HCT116 (cell line): ENCODE measurements at regions not wholly inside any gene's neighbourhood (a gene's known extent, or its start where the extent isn't known, plus 50 kb on each side); places are given as distances from the start of the nearest gene placed in this dataset.

Source experiments
- ATAC-seq: fragments of 200-7000 bp; cut with Tn5 transposase; 2 replicates; pipeline ENCODE4 v1.9.1; 2020; ENCODE audit warnings: mild to moderate bottlenecking, moderate library complexity
- BruUV-seq: library from RNA; stranded (reverse); fragments of 400-500 nt; replicated peaks from 2 replicates; lab custom pipeline; 2021; lab: Mats Ljungman, UMichigan
- CTCF ChIA-PET: fragments of 300-600 bp; sonication (Branson Sonifier 250); formaldehyde crosslinking; loops from one replicate; lab custom pipeline; 2021; ENCODE audit warnings: antibody characterized with exemption; lab: Charles Lee
- POLR2A ChIA-PET: fragments of 300-600, 350-600 bp; sonication (Branson Sonifier 250); formaldehyde crosslinking; loops from one replicate; lab custom pipeline; 2021; ENCODE audit warnings: antibody characterized with exemption; lab: Charles Lee
- RAD21 ChIA-PET, 2 experiments: fragments of 300-600 bp; sonication (Branson Sonifier 250); formaldehyde crosslinking; loops; one replicate each; lab custom pipeline; 2023; ENCODE audit warnings: low total read pairs in 2 of 2; ENCODE audit not compliant: uncharacterized antibody in 2 of 2, unreplicated experiment in 2 of 2, low non-redundant PET in 1 of 2; lab: Charles Lee
- DNase-seq: peaks from one replicate; pipeline ENCODE4 v3.0.0-alpha.2; 2010; ENCODE audit warnings: low read depth, low spot score
- H2AFZ ChIP-seq: fragments of 200-600 bp; shearing (Covaris generic), sonication (generic); 2 replicates; pipeline ENCODE4 v1.6.1; 2017; ENCODE audit warnings: low read depth, mixed run types, mixed read lengths, antibody characterized with exemption, low read length; ENCODE audit not compliant: poor library complexity, severe bottlenecking
- H3K27ac ChIP-seq: 2 replicates; pipeline ENCODE4 v1.5.1; 2012; ENCODE audit warnings: low read depth, low read length
- H3K27me3 ChIP-seq: fragments of 200-600 bp; sonication (generic); 2 replicates; pipeline ENCODE4 v1.6.1; 2016; ENCODE audit warnings: mixed run types, low read length, mixed read lengths; ENCODE audit not compliant: insufficient read depth
- H3K36me3 ChIP-seq, 2 experiments: fragments of 200-500 bp in 1 of 2; fragments of 200-600 bp in 1 of 2; sonication (Bioruptor generic) in 1 of 2; sonication (generic) in 1 of 2; 2 replicates each; pipeline versions ENCODE4 v1.5.1 to v1.6.1; 2014 to 2016; ENCODE audit warnings: low read length in 2 of 2, inconsistent platforms in 1 of 2, mixed read lengths in 1 of 2, mixed run types in 1 of 2; ENCODE audit not compliant: insufficient read depth in 2 of 2, control insufficient read depth in 1 of 2
- H3K4me1 ChIP-seq, 2 experiments: fragments of 200-600 bp in 1 of 2; sonication (generic) in 1 of 2; 2 replicates each; pipeline versions ENCODE4 v1.5.1 to v1.6.1; 2012 to 2017; ENCODE audit warnings: low read length in 2 of 2, inconsistent platforms in 1 of 2, mild to moderate bottlenecking in 1 of 2, mixed read lengths in 1 of 2, mixed run types in 1 of 2, moderate library complexity in 1 of 2; ENCODE audit not compliant: insufficient read depth in 2 of 2, control insufficient read depth in 1 of 2
- H3K4me2 ChIP-seq: fragments of 200-600 bp; sonication (generic); 2 replicates; pipeline ENCODE4 v1.6.1; 2017; ENCODE audit warnings: mixed run types, low read length, mixed read lengths
- H3K4me3 ChIP-seq, 2 experiments: fragments of 200-600 bp in 1 of 2; sonication (generic) in 1 of 2; replicated peaks in 1 of 2; 2 replicates each; pipeline ENCODE4 v1.5.1; 2011 to 2016; ENCODE audit warnings: low read length in 2 of 2, control low read depth in 1 of 2, low read depth in 1 of 2, mild to moderate bottlenecking in 1 of 2, mixed read lengths in 1 of 2, mixed run types in 1 of 2
- H3K79me2 ChIP-seq: fragments of 200-600 bp; sonication (generic); 2 replicates; pipeline ENCODE4 v1.6.1; 2017; ENCODE audit warnings: mild to moderate bottlenecking, mixed run types, low read length, moderate library complexity, mixed read lengths; ENCODE audit not compliant: insufficient read depth
- H3K9ac ChIP-seq: fragments of 200-600 bp; sonication (generic); 2 replicates; pipeline ENCODE4 v1.6.1; 2016; ENCODE audit warnings: low read length, mixed read lengths
- H3K9me2 ChIP-seq: fragments of 200-600 bp; sonication (generic), shearing (Covaris generic); 2 replicates; pipeline ENCODE4 v1.6.1; 2017; ENCODE audit warnings: mixed run types, mild to moderate bottlenecking, moderate library complexity; ENCODE audit not compliant: insufficient read depth
- H3K9me3 ChIP-seq, 2 experiments: fragments of 200-500 bp in 1 of 2; fragments of 200-600 bp in 1 of 2; sonication (Bioruptor generic) in 1 of 2; sonication (generic) in 1 of 2; 2 replicates each; pipeline ENCODE4 v1.6.1; 2014 to 2017; ENCODE audit warnings: low read length in 2 of 2, mixed read lengths in 2 of 2, inconsistent platforms in 1 of 2, low read depth in 1 of 2, mild to moderate bottlenecking in 1 of 2, mixed run types in 1 of 2, moderate library complexity in 1 of 2; ENCODE audit not compliant: control insufficient read depth in 1 of 2, insufficient read depth in 1 of 2
- H4K20me1 ChIP-seq: fragments of 200-600 bp; sonication (generic), shearing (Covaris generic); 2 replicates; pipeline ENCODE4 v1.6.1; 2017; ENCODE audit warnings: mixed run types, mild to moderate bottlenecking, moderate library complexity; ENCODE audit not compliant: insufficient read depth
- CBX3 ChIP-seq: IDR thresholded peaks from 2 replicates; pipeline ENCODE4 v1.6.1; 2012; ENCODE audit warnings: low read depth
- CEBPB ChIP-seq: IDR thresholded peaks from 2 replicates; pipeline ENCODE4 v1.6.1; 2012; ENCODE audit warnings: low read depth
- ELF1 ChIP-seq: IDR thresholded peaks from 2 replicates; pipeline ENCODE4 v1.6.1; 2012; ENCODE audit warnings: low read depth, borderline replicate concordance
- EZH2 ChIP-seq: fragments of 200-600 bp; sonication (generic); IDR thresholded peaks from 2 replicates; pipeline ENCODE4 v1.6.1; 2017; ENCODE audit warnings: antibody characterized with exemption, mixed run types
- EZH2phosphoT487 ChIP-seq: fragments of 200-600 bp; IDR thresholded peaks from 2 replicates; pipeline ENCODE4 v1.6.1; 2018; ENCODE audit warnings: antibody characterized with exemption, borderline replicate concordance
- JUND ChIP-seq: IDR thresholded peaks from 2 replicates; pipeline ENCODE4 v1.6.1; 2012
- POLR2AphosphoS5 ChIP-seq: IDR thresholded peaks from 2 replicates; pipeline ENCODE4 v1.6.1; 2011; ENCODE audit warnings: mild to moderate bottlenecking, low read depth, low read length, moderate library complexity
- SIN3A ChIP-seq: IDR thresholded peaks from 2 replicates; pipeline ENCODE4 v1.6.1; 2012; ENCODE audit warnings: low read depth
- YY1 ChIP-seq: IDR thresholded peaks from 2 replicates; pipeline ENCODE4 v1.6.1; 2011; ENCODE audit warnings: low read length, low read depth, moderate library complexity, mild to moderate bottlenecking; ENCODE audit not compliant: insufficient replicate concordance; ENCODE audit errors: extremely low read depth
- ZNF274 ChIP-seq: fragments of 200-500 bp; sonication (Bioruptor generic); IDR thresholded peaks from 2 replicates; pipeline ENCODE4 v1.6.1; 2014; ENCODE audit warnings: mild to moderate bottlenecking, low read depth, low read length, inconsistent platforms
- intact Hi-C: fragments of 100-400 bp; cut with micrococcal nuclease; formaldehyde crosslinking; loops from 2 replicates; pipeline ENCODE4 v1.10.0; 2022
- TF ChIP-seq, protein P1 (sequence below): IDR thresholded peaks from 2 replicates; pipeline ENCODE4 v1.6.1; 2012
- TF ChIP-seq, protein P2 (sequence below): IDR thresholded peaks from 2 replicates; pipeline ENCODE4 v1.6.1; 2011; ENCODE audit warnings: mild to moderate bottlenecking, low read length, moderate library complexity; ENCODE audit not compliant: insufficient replicate concordance; ENCODE audit errors: extremely low read depth

DNA sequence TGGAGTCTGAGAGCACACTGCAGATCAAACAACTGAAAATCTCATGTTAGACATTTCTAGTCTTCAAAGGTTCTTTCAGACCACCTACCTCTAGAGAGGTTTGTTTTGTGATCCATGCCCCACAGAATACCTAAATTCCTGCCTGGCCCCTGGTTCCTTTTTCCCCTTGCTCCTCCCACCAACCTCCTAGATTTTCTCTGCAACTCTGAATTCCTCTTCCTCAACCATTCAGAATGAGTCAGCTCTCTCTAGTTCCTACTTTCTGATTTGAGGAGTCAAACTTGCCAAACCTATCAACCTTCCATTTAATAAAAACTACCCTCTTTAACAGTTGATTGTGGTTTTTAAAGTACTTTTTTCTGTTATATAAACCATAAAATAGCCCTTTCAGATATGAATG lies 83.2 kb upstream of the ZNF462 start:
- no peaks in the 10 kb centered on the region for H3K9me2 ChIP-seq
- H3K4me3 ChIP-seq = no peak overlapping the region
- ChIA-PET CTCF (no interaction called here), RAD21 (no interaction called here), POLR2A (no interaction called here)
- no peak overlapping the region for H2AFZ ChIP-seq
- no peak overlapping the region for H3K9ac ChIP-seq
- no peak for ATAC-seq
- H3K4me2 ChIP-seq = no peak overlapping the region
- H4K20me1 ChIP-seq = no peaks in the 10 kb centered on the region
- no peaks in the 10 kb centered on the region for H3K27me3 ChIP-seq
- intact Hi-C loops = no loop called here
- H3K79me2 ChIP-seq = no peaks in the 10 kb centered on the region
- no peaks in the 10 kb centered on the region for H3K36me3 ChIP-seq
- no peaks in the 10 kb centered on the region for H3K4me1 ChIP-seq
- no TSS peak for BruUV-seq
- no peaks in the 10 kb centered on the region for H3K9me3 ChIP-seq
- H3K27ac ChIP-seq = no peak overlapping the region
- no peak for DNase-seq
- TF ChIP-seq EZH2phosphoT487 = no peak
- TF ChIP-seq, protein P1, sequence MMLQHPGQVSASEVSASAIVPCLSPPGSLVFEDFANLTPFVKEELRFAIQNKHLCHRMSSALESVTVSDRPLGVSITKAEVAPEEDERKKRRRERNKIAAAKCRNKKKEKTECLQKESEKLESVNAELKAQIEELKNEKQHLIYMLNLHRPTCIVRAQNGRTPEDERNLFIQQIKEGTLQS = no peak
- TF ChIP-seq, protein P2, sequence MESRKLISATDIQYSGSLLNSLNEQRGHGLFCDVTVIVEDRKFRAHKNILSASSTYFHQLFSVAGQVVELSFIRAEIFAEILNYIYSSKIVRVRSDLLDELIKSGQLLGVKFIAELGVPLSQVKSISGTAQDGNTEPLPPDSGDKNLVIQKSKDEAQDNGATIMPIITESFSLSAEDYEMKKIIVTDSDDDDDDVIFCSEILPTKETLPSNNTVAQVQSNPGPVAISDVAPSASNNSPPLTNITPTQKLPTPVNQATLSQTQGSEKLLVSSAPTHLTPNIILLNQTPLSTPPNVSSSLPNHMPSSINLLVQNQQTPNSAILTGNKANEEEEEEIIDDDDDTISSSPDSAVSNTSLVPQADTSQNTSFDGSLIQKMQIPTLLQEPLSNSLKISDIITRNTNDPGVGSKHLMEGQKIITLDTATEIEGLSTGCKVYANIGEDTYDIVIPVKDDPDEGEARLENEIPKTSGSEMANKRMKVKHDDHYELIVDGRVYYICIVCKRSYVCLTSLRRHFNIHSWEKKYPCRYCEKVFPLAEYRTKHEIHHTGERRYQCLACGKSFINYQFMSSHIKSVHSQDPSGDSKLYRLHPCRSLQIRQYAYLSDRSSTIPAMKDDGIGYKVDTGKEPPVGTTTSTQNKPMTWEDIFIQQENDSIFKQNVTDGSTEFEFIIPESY = no peak
- TF ChIP-seq SIN3A = no peak
- no peak for TF ChIP-seq JUND
- no peak for TF ChIP-seq CEBPB
- TF ChIP-seq ZNF274 = no peak
- TF ChIP-seq YY1 = no peak
- no peak for TF ChIP-seq EZH2
- no peak for TF ChIP-seq CBX3
- no peak for TF ChIP-seq ELF1
- TF ChIP-seq POLR2AphosphoS5 = no peak
